ENCODE measurements at regions not wholly inside any gene's neighbourhood (a gene's known extent, or its start where the extent isn't known, plus 50 kb on each side); places are given as distances from the start of the nearest gene placed in this dataset.

DNA sequence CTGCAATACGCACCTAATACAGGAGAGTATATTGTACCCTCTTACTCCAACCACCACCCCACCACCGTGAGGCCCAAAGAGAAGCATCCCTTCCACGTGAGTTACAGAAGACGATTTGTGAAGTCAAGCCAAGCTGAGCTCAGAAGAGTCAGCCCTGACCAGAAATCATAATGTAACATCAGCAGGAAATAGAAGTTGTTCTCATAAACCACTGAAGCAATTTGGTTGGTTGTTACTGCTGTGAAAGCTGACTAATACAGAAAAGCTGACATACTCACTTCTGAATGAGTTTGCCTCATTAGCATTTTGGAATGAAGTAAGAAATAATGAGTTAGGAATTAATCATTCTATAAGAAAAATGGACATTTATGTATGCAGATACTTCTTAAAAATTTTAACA, 749.4 kb upstream of the SLC10A2 start:
- H3K27ac ChIP-seq (ENCODE audit: low read depth, low read length): no peak overlapping the region
- no peaks in the 10 kb centered on the region for H3K27me3 ChIP-seq (ENCODE audit: insufficient read depth, low read length)
- no peaks in the 10 kb centered on the region for H3K79me2 ChIP-seq (ENCODE audit: insufficient read depth, low read length)
- DNase-seq (ENCODE audit: low read depth, low spot score): no peak
- ChIA-PET POLR2A (no interaction called here), RAD21 (ENCODE audit: low non-redundant PET in 1 of 2, low total read pairs in 2 of 2, uncharacterized antibody in 2 of 2, unreplicated experiment in 2 of 2) (no interaction called here), CTCF (no interaction called here)
- no peak for ATAC-seq
- BruUV-seq (replicated peaks): no TSS peak
- H3K4me1 ChIP-seq (ENCODE audit: control insufficient read depth in 1 of 2, insufficient read depth in 2 of 2, low read length in 2 of 2): no peaks in the 10 kb centered on the region
- no peaks in the 10 kb centered on the region for H4K20me1 ChIP-seq (ENCODE audit: insufficient read depth)
- no peak overlapping the region for H3K9ac ChIP-seq (ENCODE audit: low read length)
- TF ChIP-seq, protein P1, sequence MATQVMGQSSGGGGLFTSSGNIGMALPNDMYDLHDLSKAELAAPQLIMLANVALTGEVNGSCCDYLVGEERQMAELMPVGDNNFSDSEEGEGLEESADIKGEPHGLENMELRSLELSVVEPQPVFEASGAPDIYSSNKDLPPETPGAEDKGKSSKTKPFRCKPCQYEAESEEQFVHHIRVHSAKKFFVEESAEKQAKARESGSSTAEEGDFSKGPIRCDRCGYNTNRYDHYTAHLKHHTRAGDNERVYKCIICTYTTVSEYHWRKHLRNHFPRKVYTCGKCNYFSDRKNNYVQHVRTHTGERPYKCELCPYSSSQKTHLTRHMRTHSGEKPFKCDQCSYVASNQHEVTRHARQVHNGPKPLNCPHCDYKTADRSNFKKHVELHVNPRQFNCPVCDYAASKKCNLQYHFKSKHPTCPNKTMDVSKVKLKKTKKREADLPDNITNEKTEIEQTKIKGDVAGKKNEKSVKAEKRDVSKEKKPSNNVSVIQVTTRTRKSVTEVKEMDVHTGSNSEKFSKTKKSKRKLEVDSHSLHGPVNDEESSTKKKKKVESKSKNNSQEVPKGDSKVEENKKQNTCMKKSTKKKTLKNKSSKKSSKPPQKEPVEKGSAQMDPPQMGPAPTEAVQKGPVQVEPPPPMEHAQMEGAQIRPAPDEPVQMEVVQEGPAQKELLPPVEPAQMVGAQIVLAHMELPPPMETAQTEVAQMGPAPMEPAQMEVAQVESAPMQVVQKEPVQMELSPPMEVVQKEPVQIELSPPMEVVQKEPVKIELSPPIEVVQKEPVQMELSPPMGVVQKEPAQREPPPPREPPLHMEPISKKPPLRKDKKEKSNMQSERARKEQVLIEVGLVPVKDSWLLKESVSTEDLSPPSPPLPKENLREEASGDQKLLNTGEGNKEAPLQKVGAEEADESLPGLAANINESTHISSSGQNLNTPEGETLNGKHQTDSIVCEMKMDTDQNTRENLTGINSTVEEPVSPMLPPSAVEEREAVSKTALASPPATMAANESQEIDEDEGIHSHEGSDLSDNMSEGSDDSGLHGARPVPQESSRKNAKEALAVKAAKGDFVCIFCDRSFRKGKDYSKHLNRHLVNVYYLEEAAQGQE (IDR thresholded peaks at IDR 0.05; ENCODE audit: low read depth): no peak
- TF ChIP-seq ELF1 (IDR thresholded peaks at IDR 0.05; ENCODE audit: borderline replicate concordance, low read depth): no peak
- no peak for TF ChIP-seq EGR1 (IDR thresholded peaks at IDR 0.05; ENCODE audit: low read depth)
- no peak for TF ChIP-seq YY1 (IDR thresholded peaks at IDR 0.05; ENCODE audit: extremely low read depth, insufficient replicate concordance, low read depth, low read length)
- TF ChIP-seq SP1 (IDR thresholded peaks at IDR 0.05; ENCODE audit: low read depth): no peak
- no peak for TF ChIP-seq JUND (IDR thresholded peaks at IDR 0.05)
- no peak for TF ChIP-seq EZH2 (IDR thresholded peaks at IDR 0.05)
- TF ChIP-seq TCF7L2 (IDR thresholded peaks at IDR 0.05; ENCODE audit: borderline replicate concordance, extremely low read depth, insufficient read depth, insufficient read length): no peak
- no peak for TF ChIP-seq SIN3A (IDR thresholded peaks at IDR 0.05; ENCODE audit: low read depth)
- TF ChIP-seq, protein P2, sequence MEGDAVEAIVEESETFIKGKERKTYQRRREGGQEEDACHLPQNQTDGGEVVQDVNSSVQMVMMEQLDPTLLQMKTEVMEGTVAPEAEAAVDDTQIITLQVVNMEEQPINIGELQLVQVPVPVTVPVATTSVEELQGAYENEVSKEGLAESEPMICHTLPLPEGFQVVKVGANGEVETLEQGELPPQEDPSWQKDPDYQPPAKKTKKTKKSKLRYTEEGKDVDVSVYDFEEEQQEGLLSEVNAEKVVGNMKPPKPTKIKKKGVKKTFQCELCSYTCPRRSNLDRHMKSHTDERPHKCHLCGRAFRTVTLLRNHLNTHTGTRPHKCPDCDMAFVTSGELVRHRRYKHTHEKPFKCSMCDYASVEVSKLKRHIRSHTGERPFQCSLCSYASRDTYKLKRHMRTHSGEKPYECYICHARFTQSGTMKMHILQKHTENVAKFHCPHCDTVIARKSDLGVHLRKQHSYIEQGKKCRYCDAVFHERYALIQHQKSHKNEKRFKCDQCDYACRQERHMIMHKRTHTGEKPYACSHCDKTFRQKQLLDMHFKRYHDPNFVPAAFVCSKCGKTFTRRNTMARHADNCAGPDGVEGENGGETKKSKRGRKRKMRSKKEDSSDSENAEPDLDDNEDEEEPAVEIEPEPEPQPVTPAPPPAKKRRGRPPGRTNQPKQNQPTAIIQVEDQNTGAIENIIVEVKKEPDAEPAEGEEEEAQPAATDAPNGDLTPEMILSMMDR (IDR thresholded peaks at IDR 0.05 in 2 of 3, conservative IDR thresholded peaks at IDR 0.05 in 1 of 3; ENCODE audit: borderline replicate concordance in 1 of 3, insufficient read depth in 1 of 3, low read depth in 2 of 3, low read length in 2 of 3): no peak
- TF ChIP-seq ZNF274 (IDR thresholded peaks at IDR 0.05; ENCODE audit: low read depth, low read length): no peak
- TF ChIP-seq, protein P3, sequence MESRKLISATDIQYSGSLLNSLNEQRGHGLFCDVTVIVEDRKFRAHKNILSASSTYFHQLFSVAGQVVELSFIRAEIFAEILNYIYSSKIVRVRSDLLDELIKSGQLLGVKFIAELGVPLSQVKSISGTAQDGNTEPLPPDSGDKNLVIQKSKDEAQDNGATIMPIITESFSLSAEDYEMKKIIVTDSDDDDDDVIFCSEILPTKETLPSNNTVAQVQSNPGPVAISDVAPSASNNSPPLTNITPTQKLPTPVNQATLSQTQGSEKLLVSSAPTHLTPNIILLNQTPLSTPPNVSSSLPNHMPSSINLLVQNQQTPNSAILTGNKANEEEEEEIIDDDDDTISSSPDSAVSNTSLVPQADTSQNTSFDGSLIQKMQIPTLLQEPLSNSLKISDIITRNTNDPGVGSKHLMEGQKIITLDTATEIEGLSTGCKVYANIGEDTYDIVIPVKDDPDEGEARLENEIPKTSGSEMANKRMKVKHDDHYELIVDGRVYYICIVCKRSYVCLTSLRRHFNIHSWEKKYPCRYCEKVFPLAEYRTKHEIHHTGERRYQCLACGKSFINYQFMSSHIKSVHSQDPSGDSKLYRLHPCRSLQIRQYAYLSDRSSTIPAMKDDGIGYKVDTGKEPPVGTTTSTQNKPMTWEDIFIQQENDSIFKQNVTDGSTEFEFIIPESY (IDR thresholded peaks at IDR 0.05; ENCODE audit: extremely low read depth, insufficient replicate concordance, low read length): no peak
- TF ChIP-seq, protein P4, sequence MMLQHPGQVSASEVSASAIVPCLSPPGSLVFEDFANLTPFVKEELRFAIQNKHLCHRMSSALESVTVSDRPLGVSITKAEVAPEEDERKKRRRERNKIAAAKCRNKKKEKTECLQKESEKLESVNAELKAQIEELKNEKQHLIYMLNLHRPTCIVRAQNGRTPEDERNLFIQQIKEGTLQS (IDR thresholded peaks at IDR 0.05): no peak
- TF ChIP-seq, protein P5, sequence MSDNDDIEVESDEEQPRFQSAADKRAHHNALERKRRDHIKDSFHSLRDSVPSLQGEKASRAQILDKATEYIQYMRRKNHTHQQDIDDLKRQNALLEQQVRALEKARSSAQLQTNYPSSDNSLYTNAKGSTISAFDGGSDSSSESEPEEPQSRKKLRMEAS (IDR thresholded peaks at IDR 0.05): no peak
- TF ChIP-seq ZFX (IDR thresholded peaks at IDR 0.05): no peak
- no peak overlapping the region for H3K4me3 ChIP-seq (replicated peaks in 1 of 2; ENCODE audit: low read depth in 1 of 2, low read length in 2 of 2)
- H3K4me2 ChIP-seq (ENCODE audit: low read length): no peak overlapping the region
- no peaks in the 10 kb centered on the region for H3K36me3 ChIP-seq (ENCODE audit: control insufficient read depth in 1 of 2, insufficient read depth in 2 of 2, low read length in 2 of 2)
- H3K9me3 ChIP-seq (ENCODE audit: control insufficient read depth in 1 of 2, insufficient read depth in 1 of 2, low read depth in 1 of 2, low read length in 2 of 2): no peaks in the 10 kb centered on the region
- H3K9me2 ChIP-seq (ENCODE audit: insufficient read depth): no peaks in the 10 kb centered on the region
- intact Hi-C loops (cut with micrococcal nuclease): no loop called here
- no peak overlapping the region for H2AFZ ChIP-seq (ENCODE audit: low read depth, low read length, poor library complexity, severe bottlenecking)

Data from HCT116 (cell line).